NCI-H345 (cell line): ENCODE measurements at regions not wholly inside any gene's neighbourhood (a gene's known extent, or its start where the extent isn't known, plus 50 kb on each side); places are given as distances from the start of the nearest gene placed in this dataset.
"Not testable (repeated sequence)": the region's sequence is repeated elsewhere in the genome, so short reads cannot be mapped to it uniquely, and the experiment has no call there.

Experiments
- DNase-seq: peaks from one replicate; lab custom pipeline; 2025; lab: John Stamatoyannopoulos, UW

DNA sequence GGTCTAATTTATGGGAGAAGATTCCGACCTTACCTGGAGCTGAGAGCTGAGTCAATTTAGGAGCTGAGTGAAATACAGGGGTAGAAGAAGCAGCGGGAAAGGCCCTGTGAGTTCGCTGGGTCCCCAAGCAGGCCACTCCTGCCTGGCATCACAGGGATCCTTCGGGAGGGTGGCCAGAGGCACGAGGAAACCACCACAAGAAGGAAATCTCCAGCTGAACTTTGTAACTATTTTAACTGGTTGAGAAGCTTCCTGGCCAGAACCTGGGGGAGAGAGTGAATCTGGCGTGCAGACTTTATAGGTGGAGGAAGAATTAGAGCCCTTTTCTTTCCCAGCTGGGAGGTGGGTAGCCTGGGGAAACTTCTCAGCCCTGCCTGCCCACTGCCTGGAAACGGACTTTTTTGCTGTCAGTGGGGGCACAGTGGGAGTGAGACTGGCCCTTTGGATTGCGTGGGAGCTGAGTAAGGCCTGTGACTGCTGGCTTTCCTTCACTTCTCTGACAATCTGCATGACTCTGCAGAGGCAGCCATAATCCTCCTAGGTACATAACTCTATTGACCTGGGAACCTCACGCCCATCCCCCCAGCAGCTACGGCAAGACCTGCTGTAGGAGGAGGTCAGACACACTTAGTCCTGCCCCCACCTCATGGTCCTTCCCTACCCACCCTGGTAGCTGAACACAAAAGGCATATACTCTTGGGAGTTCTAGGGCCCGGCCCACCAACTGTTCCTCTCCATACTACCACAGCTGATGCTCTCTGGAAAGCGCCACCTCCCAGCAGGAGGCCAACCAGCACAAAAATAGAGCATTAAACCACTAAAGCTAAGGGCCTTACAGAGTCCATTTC, 340.7 kb downstream of the CNTN3 start:
- DNase-seq = no peak

DNA sequence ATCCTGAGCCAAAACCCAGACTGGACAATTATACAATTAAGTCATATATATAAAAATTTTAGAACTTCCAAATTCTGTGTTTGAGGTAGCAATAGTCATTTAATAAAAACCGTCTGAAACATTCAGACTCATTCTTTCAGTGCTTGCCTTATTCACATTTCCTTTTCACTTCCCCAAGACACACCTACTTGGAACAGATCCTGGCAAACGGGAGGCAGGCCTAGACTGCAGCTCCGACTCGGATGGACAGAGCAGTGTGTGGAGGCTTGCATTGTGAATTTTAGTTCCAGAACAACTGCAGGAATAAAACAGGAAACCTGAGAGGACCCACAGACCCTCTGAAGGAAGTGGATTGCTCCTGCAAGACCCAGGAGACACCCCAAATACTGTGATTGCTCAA, 341.4 kb downstream of the CNTN3 start:
- no peak for DNase-seq

DNA sequence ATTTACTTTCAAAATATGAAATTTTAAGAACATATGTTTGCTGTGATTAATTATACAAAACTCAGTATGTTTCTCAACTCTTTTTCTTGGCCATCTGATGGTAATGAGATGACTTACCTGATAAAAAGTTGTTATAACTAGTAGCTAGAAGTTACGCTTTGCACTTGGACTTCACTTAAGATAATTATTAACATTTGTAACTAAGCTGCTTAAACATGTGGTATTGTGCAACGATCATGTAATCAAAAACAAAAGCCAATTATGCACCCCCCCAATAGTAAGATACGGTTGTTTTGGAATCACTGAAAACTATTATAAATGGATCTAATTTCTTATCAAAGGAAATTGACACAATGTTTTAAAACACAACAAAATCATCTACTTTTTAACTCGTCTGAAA, 342.9 kb downstream of the CNTN3 start:
- DNase-seq = no peak

- no peak for DNase-seq
Observed at GRCh38 chr3:74269689-74270088, 344.8 kb downstream of the CNTN3 start.

DNA sequence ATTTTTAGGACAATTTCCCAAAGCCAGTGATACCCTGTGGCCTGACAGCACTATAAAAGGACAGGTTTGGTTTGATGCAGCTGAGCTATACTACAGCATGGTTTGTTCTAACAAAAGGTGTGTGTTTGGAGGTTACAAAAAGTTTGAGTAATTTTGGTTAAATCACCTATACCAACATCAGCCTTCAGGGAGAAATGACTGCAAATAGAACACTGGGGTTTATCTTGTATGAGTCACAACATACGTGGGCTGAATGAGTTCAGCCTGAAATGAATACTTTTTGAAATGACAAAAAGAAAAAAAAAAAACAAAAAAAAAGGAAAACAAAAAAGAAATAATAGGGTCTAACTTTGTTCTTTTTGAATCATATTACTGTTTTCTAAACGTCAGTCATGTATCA, 345.7 kb downstream of the CNTN3 start:
- no peak for DNase-seq

- no peak for DNase-seq
Observed at GRCh38 chr3:74267588-74268184, 346.8 kb downstream of the CNTN3 start.

DNA sequence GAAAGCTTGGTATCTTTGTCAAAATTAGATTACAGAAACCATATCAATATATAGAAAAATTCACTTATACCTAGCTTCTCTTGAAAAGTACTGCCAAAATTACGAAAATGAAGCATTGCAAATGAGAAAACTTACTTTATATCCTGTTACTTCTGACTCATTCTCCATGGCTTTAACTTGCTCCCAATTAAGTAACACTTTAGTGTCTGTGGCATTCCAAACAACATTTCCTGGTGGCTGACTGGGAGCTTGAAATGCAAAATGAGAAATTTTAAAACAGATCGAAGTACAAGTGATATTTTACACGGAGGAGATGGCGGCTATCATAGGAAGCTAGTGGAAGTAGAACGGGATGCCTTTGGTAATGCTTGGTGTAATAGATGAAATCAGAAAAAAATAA, 347.3 kb downstream of the CNTN3 start:
- DNase-seq = no peak

DNA sequence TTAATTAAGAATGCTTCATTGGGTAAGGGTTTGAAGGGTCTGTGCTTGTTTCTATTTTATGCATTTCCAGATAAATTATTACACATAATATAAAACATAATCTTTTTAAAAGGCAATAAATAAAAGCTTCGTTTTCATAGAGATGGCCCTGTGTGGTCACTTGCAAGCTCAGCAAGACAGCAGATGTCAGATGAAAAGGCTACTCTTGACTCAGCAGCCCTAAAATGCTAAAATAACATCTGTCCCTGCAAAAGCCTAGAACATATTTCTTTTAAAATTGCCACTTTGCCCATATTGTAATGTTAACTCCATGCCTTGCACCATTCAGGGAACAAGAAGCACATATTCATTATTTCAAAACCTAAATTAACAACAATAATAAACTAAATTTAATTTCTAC, 349.4 kb downstream of the CNTN3 start:
- DNase-seq = no peak

DNA sequence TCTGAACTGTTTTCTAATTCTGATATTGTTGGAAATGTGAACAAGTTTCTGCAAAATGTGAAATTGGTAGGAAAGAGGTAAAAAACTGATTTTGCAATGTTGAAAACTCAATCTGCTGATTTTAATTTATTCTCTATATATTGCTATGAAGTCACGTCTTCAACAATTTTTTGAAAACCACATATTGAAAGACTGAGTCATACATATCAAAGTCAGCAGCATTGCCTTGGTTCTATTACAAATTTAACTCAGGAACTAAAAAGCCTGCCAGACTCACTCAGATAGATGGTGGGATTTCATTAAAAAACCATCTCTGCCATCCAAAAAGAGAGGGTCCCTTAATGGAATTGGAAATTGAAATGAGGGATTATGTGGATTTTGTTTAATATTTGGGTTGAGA, 351.4 kb downstream of the CNTN3 start:
- no peak for DNase-seq

DNA sequence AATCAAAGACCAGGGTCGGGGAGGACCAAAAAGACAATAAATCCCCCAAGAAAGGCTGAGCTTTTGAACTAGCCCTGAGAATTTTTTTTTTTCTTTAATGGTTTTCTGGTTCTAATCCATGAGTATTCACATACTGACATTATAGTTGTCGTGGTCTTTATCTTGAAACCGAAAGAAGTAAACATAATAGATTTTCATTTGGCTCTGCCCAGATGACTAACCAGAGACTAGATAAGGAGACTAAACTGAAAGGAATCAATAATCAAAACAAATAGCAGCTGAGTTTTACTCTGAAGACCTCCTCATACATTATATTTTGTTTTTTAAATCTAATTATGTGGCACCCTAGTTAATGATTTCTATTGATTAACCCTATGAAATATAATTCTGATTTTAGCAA, 381.4 kb downstream of the CNTN3 start:
- DNase-seq = no peak

DNA sequence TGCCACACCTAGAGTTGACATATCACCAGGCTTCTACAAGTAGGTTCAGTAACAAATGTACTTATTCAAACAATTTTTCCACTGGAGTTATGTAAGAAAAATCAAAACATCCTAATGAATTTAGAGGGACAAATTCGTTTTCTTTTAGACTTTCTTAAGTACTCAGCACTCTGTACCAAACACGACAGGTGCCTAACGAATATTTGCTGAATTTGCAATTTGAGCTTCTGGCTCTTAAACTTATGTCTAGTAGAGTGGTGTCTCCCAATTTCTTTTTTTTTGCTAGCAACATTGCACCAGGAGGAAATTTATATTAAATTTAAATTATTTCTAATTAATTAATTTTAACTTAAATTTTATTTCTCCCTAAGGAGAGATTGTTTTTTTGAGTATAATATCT, 397.0 kb downstream of the CNTN3 start:
- no peak for DNase-seq

GRCh38 chr3:74214286-74214685, 400.2 kb downstream of the CNTN3 start:
- no peak for DNase-seq

DNA sequence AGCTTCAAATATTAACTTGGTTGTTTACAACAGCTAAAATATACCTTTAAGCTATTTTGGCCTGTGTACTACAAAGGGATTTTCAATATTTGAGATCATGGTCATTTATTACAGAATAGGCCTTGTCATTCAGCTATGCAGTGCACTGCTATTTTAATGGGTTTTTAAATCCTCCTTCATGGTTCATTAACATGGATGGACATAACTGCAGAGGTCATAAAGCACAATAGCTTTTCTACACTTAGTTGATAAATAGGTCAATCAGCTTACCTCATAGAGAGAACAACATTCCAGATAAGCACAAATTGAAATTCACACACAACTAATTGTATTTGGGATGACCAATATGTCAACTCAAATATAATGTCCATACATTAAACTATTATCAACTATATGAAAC, 403.7 kb downstream of the CNTN3 start:
- no peak for DNase-seq

- DNase-seq = peak; percentile 28
Observed at GRCh38 chr3:74200952-74201351, 413.5 kb downstream of the CNTN3 start.

- not testable (repeated sequence) for DNase-seq
Observed at GRCh38 chr3:74178664-74179063, 435.8 kb downstream of the CNTN3 start.

GRCh38 chr3:74173090-74173489, 441.4 kb downstream of the CNTN3 start:
- no peak for DNase-seq

DNA sequence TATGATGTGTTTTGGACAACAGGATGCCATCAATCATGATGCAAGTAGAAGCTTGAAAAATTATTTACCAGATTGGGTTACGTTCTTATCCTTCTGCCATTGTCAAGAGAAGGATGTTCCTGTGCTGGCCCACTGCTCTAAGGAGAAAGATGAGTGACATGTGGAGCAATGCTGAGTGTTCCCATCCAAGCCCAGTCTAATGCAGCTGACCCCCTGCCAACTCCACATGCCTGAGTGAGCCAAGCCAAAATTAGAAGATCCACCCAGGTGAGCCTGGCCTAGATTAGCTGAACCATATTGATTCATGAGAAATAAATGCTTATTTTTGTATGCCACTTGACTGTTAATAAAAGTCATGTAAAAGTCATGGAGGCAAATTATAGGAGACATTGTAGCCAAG, 446.5 kb downstream of the CNTN3 start:
- DNase-seq = no peak

DNA sequence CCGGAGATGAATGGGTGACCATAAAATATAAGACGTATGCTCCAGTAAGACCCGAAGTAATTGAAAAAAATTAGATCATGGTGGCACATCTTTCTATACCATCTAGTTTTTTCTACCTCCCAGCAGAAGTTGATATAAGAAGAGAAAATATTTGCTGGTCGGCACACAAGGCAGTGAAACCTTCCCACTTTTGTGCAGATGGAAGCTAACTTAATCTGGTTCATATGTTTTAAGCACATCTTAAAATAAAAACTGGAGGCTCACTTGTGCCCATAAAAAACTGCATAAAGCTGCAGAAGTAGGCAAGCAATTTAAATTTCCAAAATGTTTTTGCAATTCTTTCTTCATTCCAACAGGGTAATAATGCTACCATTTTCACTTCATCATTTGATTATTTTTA, 449.2 kb downstream of the CNTN3 start:
- no peak for DNase-seq

DNA sequence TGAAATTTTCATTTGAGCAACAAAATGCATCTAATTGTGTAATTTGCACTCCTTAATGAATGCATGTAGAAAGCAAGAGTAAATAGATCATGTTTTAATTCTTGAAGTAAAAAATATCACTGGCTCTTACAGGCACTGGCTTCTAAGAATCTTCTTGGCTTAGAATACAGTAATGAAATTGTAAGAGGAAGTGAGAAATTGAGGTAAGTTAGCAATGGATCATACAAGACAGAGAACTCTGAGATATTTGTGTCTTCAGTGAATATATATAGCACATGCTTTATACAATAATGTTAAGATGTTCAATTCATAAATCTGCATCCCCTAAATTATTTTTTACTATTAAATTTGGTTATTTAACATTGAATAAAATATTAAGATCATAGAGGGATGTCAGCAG, 465.0 kb downstream of the CNTN3 start:
- no peak for DNase-seq

DNA sequence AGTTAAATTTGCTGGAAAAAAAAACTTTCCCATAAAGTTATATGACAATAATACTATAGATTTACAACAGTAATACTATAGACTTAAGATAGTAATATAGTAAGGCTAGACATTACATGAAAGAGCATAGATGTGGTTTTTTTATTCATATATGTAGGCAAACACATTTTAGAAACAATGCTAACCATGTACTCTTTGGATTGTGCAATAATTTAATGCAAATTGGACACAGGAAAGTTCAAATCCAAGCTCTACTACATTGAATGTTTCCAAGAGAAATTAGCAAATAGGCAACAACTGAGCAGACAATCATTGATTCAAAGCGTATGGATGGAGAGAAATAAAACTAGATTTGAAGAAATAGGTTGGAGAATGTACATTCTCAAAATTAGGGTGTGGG, 469.2 kb downstream of the CNTN3 start:
- DNase-seq = no peak

DNA sequence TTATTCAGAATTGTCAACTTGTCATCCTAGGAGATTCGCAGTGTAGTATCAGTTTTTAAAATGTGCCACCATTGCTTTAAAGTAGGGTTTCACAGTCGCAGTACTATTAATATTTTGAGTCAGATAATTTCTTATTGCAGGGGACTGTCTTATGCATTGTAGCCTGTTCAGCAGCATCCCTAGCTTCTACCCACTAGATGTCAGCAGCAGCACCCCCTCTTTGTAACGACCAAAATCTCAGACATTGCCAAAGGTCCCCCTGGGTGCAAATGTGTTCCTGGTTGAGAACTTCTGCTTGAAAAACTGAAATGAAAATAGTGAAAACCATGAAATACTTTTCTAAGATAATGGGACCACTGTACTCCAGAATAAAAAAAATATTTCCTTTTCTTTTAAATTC, 474.8 kb downstream of the CNTN3 start:
- peak; percentile 2 for DNase-seq

- no peak for DNase-seq
Observed at GRCh38 chr3:74137790-74138189, 476.7 kb downstream of the CNTN3 start.

- no peak for DNase-seq
Observed at GRCh38 chr3:74135808-74136207, 478.7 kb downstream of the CNTN3 start.

- DNase-seq = no peak
Observed at GRCh38 chr3:74134831-74135230, 479.6 kb downstream of the CNTN3 start.
